ES-I3 (cell line): ENCODE measurements at regions not wholly inside any gene's neighbourhood (a gene's known extent, or its start where the extent isn't known, plus 50 kb on each side); places are given as distances from the start of the nearest gene placed in this dataset.
"Not testable (repeated sequence)": the region's sequence is repeated elsewhere in the genome, so short reads cannot be mapped to it uniquely, and the experiment has no call there.

Experiments
- H3K36me3 ChIP-seq: 2 replicates; pipeline ENCODE4 v1.6.1; 2013; ENCODE audit warnings: mild to moderate bottlenecking, low read length, control low read depth, moderate library complexity; ENCODE audit not compliant: insufficient read depth
- H3K4me1 ChIP-seq: 2 replicates; pipeline ENCODE4 v1.6.1; 2013; ENCODE audit warnings: mild to moderate bottlenecking, control low read depth, low read length; ENCODE audit not compliant: insufficient read depth
- H3K9ac ChIP-seq: 2 replicates; pipeline ENCODE4 v1.6.1; 2013; ENCODE audit warnings: low read depth, mild to moderate bottlenecking, low read length, moderate library complexity
- H3K9me3 ChIP-seq: 2 replicates; pipeline ENCODE4 v1.6.1; 2013; ENCODE audit warnings: mild to moderate bottlenecking, low read length, moderate library complexity; ENCODE audit not compliant: control insufficient read depth, insufficient read depth

- peaks cover 11% of the 10 kb centered on the region; the same call in 1 of the 2 replicates for H3K4me1 ChIP-seq
- no peaks in the 10 kb centered on the region for H3K36me3 ChIP-seq
Observed at GRCh38 chr4:118587946-118588345, 97.2 kb upstream of the METTL14 start.

GRCh38 chr4:118589471-118590055, 95.6 kb upstream of the METTL14 start:
- no peaks in the 10 kb centered on the region for H3K36me3 ChIP-seq

More at GRCh38 chr4:118587946-118588345, 97.2 kb upstream of the METTL14 start:
- no peak overlapping the region for H3K9ac ChIP-seq
- H3K9me3 ChIP-seq: no peaks in the 10 kb centered on the region

GRCh38 chr4:118591339-118592046, 93.7 kb upstream of the METTL14 start:
- H3K9ac ChIP-seq: peak overlapping the region; percentile 68
- H3K9me3 ChIP-seq, H3K36me3 ChIP-seq, H3K4me1 ChIP-seq: not testable (repeated sequence)

More at GRCh38 chr4:118589471-118590055, 95.6 kb upstream of the METTL14 start:
- Histone ChIP-seq H3K9ac (no peak overlapping the region), H3K9me3 (no peaks in the 10 kb centered on the region), H3K4me1 (peaks cover 11% of the 10 kb centered on the region; the same call in 1 of the 2 replicates)

- not testable (repeated sequence) for H3K4me1 ChIP-seq, H3K36me3 ChIP-seq, H3K9me3 ChIP-seq
- peak overlapping the region; percentile 68; the same call in 1 of the 2 replicates for H3K9ac ChIP-seq
Observed at GRCh38 chr4:118592289-118592688, 92.9 kb upstream of the METTL14 start.

GRCh38 chr4:118595883-118596282, 89.3 kb upstream of the METTL14 start:
- H3K9me3 ChIP-seq, H3K9ac ChIP-seq, H3K4me1 ChIP-seq, H3K36me3 ChIP-seq: not testable (repeated sequence)

GRCh38 chr4:118625097-118625496, 60.1 kb upstream of the METTL14 start:
- H3K4me1 ChIP-seq, H3K36me3 ChIP-seq, H3K9ac ChIP-seq, H3K9me3 ChIP-seq: not testable (repeated sequence)

- not testable (repeated sequence) for H3K9me3 ChIP-seq, H3K9ac ChIP-seq, H3K36me3 ChIP-seq, H3K4me1 ChIP-seq
Observed at GRCh38 chr4:118629697-118630096, 55.5 kb upstream of the METTL14 start.

- H3K36me3 ChIP-seq, H3K4me1 ChIP-seq, H3K9ac ChIP-seq, H3K9me3 ChIP-seq: not testable (repeated sequence)
Observed at GRCh38 chr4:118630897-118631296, 54.3 kb upstream of the METTL14 start.

- not testable (repeated sequence) for H3K9ac ChIP-seq, H3K4me1 ChIP-seq, H3K36me3 ChIP-seq, H3K9me3 ChIP-seq
Observed at GRCh38 chr4:118631321-118632050, 53.7 kb upstream of the METTL14 start.

GRCh38 chr4:118633476-118633875, 51.7 kb upstream of the METTL14 start:
- H3K36me3 ChIP-seq, H3K4me1 ChIP-seq, H3K9ac ChIP-seq, H3K9me3 ChIP-seq: not testable (repeated sequence)

GRCh38 chr4:118634126-118634875, 50.9 kb upstream of the METTL14 start:
- H3K36me3 ChIP-seq, H3K9me3 ChIP-seq: not testable (repeated sequence)

More at GRCh38 chr4:118634126-118634875, 50.9 kb upstream of the METTL14 start:
- not testable (repeated sequence) for H3K9ac ChIP-seq, H3K4me1 ChIP-seq
